H1 (cell line): ENCODE measurements at regions not wholly inside any gene's neighbourhood (a gene's known extent, or its start where the extent isn't known, plus 50 kb on each side); places are given as distances from the start of the nearest gene placed in this dataset.

ENCODE experiments used
- CTCF ChIA-PET: fragments of 300-600 bp; sonication (Branson Sonifier 250); formaldehyde crosslinking; loops from one replicate; lab custom pipeline; 2021; ENCODE audit not compliant: partially characterized antibody; lab: Charles Lee
- POLR2A ChIA-PET: fragments of 300-600 bp; sonication (Branson Sonifier 250); formaldehyde crosslinking; loops from one replicate; lab custom pipeline; 2021; ENCODE audit warnings: inconsistent platforms; ENCODE audit not compliant: partially characterized antibody; lab: Charles Lee
- DNase-seq, 2 experiments: peaks; one replicate each; pipeline versions ENCODE4 v3.0.0 to v3.0.0-alpha.2; 2010 to 2022; ENCODE audit warnings: low spot score in 2 of 2, low read depth in 1 of 2, mixed read lengths in 1 of 2
- FAIRE-seq: peaks from 2 replicates; lab custom pipeline; 2011; peaks lifted over from hg19 to GRCh38; lab: Jason Lieb, UNC
- H2AFZ ChIP-seq: 2 replicates; pipeline ENCODE4 v1.8.1; 2012; ENCODE audit warnings: low read length, inconsistent platforms
- H2AK5ac ChIP-seq: 2 replicates; pipeline ENCODE4 v1.6.1; 2013; ENCODE audit warnings: low read depth, low read length
- H2BK120ac ChIP-seq: replicated peaks from 2 replicates; pipeline ENCODE3; 2013; ENCODE audit warnings: low read depth, low read length, inconsistent platforms
- H2BK12ac ChIP-seq: 2 replicates; pipeline ENCODE4 v1.6.1; 2013; ENCODE audit warnings: low read depth, low read length
- H2BK15ac ChIP-seq: 2 replicates; pipeline ENCODE4 v1.6.1; 2013; ENCODE audit warnings: low read length
- H2BK20ac ChIP-seq: 2 replicates; pipeline ENCODE4 v1.6.1; 2013; ENCODE audit warnings: low read length
- H2BK5ac ChIP-seq: 2 replicates; pipeline ENCODE4 v1.6.1; 2013; ENCODE audit warnings: low read depth, low read length
- H3K14ac ChIP-seq: 2 replicates; pipeline ENCODE4 v1.6.1; 2013; ENCODE audit warnings: inconsistent platforms; ENCODE audit not compliant: insufficient read length
- H3K18ac ChIP-seq: 2 replicates; pipeline ENCODE4 v1.6.1; 2013; ENCODE audit warnings: low read length; ENCODE audit errors: extremely low read depth
- H3K23ac ChIP-seq: 2 replicates; pipeline ENCODE4 v1.6.1; 2013; ENCODE audit warnings: inconsistent platforms; ENCODE audit not compliant: insufficient read length
- H3K23me2 ChIP-seq: 2 replicates; pipeline ENCODE4 v1.6.1; 2013; ENCODE audit warnings: low read depth, low read length
- H3K27ac ChIP-seq: 2 replicates; pipeline ENCODE4 v1.6.1; 2011; ENCODE audit warnings: low read depth, low read length, inconsistent platforms
- H3K27me3 ChIP-seq, 4 experiments: replicated peaks in 1 of 4; 1 replicate in 1 of 4; 2 replicates in 3 of 4; pipeline versions ENCODE4 v1.6.1 to v1.8.1; 2011 to 2013; ENCODE audit warnings: low read length in 3 of 4, mild to moderate bottlenecking in 3 of 4, inconsistent platforms in 2 of 4, mixed read lengths in 2 of 4, moderate library complexity in 1 of 4; ENCODE audit not compliant: control insufficient read depth in 3 of 4, insufficient read depth in 3 of 4; ENCODE audit errors: extremely low read depth in 1 of 4
- H3K36me3 ChIP-seq, 4 experiments: 2 replicates each; pipeline versions ENCODE4 v1.6.1 to v1.8.1; 2011 to 2013; ENCODE audit warnings: mild to moderate bottlenecking in 4 of 4, low read length in 3 of 4, moderate library complexity in 2 of 4, control low read depth in 1 of 4, inconsistent platforms in 1 of 4; ENCODE audit not compliant: insufficient read depth in 4 of 4, control insufficient read depth in 2 of 4
- H3K4ac ChIP-seq: replicated peaks from 2 replicates; pipeline ENCODE3; 2013; ENCODE audit warnings: low read length, low read depth, mixed read lengths, inconsistent platforms; ENCODE audit not compliant: insufficient read length
- H3K4me1 ChIP-seq, 4 experiments: replicated peaks in 1 of 4; 1 replicate in 1 of 4; 2 replicates in 3 of 4; pipeline versions ENCODE4 v1.6.1 to v1.8.1; 2011 to 2013; ENCODE audit warnings: low read length in 3 of 4, inconsistent platforms in 2 of 4, mixed read lengths in 1 of 4; ENCODE audit not compliant: insufficient read depth in 4 of 4, control insufficient read depth in 3 of 4
- H3K4me2 ChIP-seq, 2 experiments: 2 replicates each; pipeline versions ENCODE4 v1.6.1 to v1.8.1; 2011 to 2013; ENCODE audit warnings: low read depth in 2 of 2, low read length in 2 of 2, control low read depth in 1 of 2, inconsistent platforms in 1 of 2, mild to moderate bottlenecking in 1 of 2; ENCODE audit not compliant: insufficient read depth in 1 of 2
- H3K4me3 ChIP-seq, 4 experiments: fragments of 200-600, 300-600 bp in 1 of 4; sonication (generic), shearing (Covaris generic), sonication (Bioruptor Twin) in 1 of 4; 2 replicates each; pipeline versions ENCODE4 v1.5.1 to v1.8.1; 2011 to 2016; ENCODE audit warnings: low read length in 4 of 4, low read depth in 3 of 4, control low read depth in 2 of 4, inconsistent platforms in 2 of 4, mild to moderate bottlenecking in 2 of 4, mixed read lengths in 1 of 4, moderate library complexity in 1 of 4; ENCODE audit not compliant: insufficient read depth in 2 of 4; ENCODE audit errors: extremely low read depth in 1 of 4
- H3K56ac ChIP-seq: replicated peaks from 2 replicates; pipeline ENCODE3; 2013; ENCODE audit warnings: low read depth, mild to moderate bottlenecking, mixed read lengths, low read length, inconsistent platforms; ENCODE audit not compliant: insufficient read length
- H3K79me1 ChIP-seq: 2 replicates; pipeline ENCODE4 v1.6.1; 2013; ENCODE audit warnings: low read depth, low read length, control low read depth
- H3K79me2 ChIP-seq, 2 experiments: 2 replicates each; pipeline versions ENCODE4 v1.6.1 to v1.8.1; 2012 to 2013; ENCODE audit warnings: low read length in 2 of 2, mild to moderate bottlenecking in 2 of 2, inconsistent platforms in 1 of 2; ENCODE audit not compliant: insufficient read depth in 2 of 2, control insufficient read depth in 1 of 2
- H3K9ac ChIP-seq, 4 experiments: replicated peaks in 1 of 4; 1 replicate in 1 of 4; 2 replicates in 3 of 4; pipeline versions ENCODE4 v1.6.1 to v1.8.1; 2011 to 2013; ENCODE audit warnings: low read depth in 3 of 4, low read length in 3 of 4, control low read depth in 2 of 4, mild to moderate bottlenecking in 2 of 4, moderate library complexity in 2 of 4, inconsistent platforms in 1 of 4; ENCODE audit errors: extremely low read depth in 1 of 4
- H3K9me3 ChIP-seq, 2 experiments: 2 replicates each; pipeline versions ENCODE4 v1.6.1 to v1.8.1; 2012 to 2013; ENCODE audit warnings: mild to moderate bottlenecking in 2 of 2, moderate library complexity in 2 of 2, control low read depth in 1 of 2, inconsistent platforms in 1 of 2, low read depth in 1 of 2, low read length in 1 of 2, mixed read lengths in 1 of 2; ENCODE audit not compliant: insufficient read depth in 2 of 2
- H4K20me1 ChIP-seq, 2 experiments: replicated peaks in 1 of 2; 2 replicates each; pipeline versions ENCODE3 to v1.8.1; 2011 to 2013; ENCODE audit warnings: inconsistent platforms in 2 of 2, low read length in 2 of 2, mild to moderate bottlenecking in 1 of 2; ENCODE audit not compliant: insufficient read depth in 2 of 2, control insufficient read depth in 1 of 2
- H4K5ac ChIP-seq: 2 replicates; pipeline ENCODE4 v1.6.1; 2013; ENCODE audit warnings: low read length, low read depth, mixed read lengths, inconsistent platforms; ENCODE audit not compliant: insufficient read length
- H4K8ac ChIP-seq: 2 replicates; pipeline ENCODE4 v1.8.0; 2013; ENCODE audit warnings: mild to moderate bottlenecking, moderate library complexity, low read length, inconsistent platforms; ENCODE audit not compliant: insufficient read depth; ENCODE audit errors: extremely low read depth
- H4K91ac ChIP-seq: replicated peaks from 2 replicates; pipeline ENCODE3; 2013; ENCODE audit warnings: low read length, mixed read lengths, inconsistent platforms; ENCODE audit not compliant: insufficient read length
- ASH2L ChIP-seq: fragments of 200-600, 300-600 bp; sonication (generic); IDR thresholded peaks from one replicate; pipeline ENCODE4 v1.7.1; 2017; ENCODE audit warnings: low read length
- JUN ChIP-seq: IDR thresholded peaks from 2 replicates; pipeline ENCODE4 v1.6.1; 2011; ENCODE audit warnings: low read depth, mild to moderate bottlenecking, improper control_type of control experiment, low read length
- MAX ChIP-seq: IDR thresholded peaks from 2 replicates; pipeline ENCODE4 v1.6.1; 2012; ENCODE audit warnings: inconsistent platforms
- POLR2A ChIP-seq, 2 experiments: IDR thresholded peaks; 1 replicate in 1 of 2; 2 replicates in 1 of 2; pipeline ENCODE4 v1.6.1; 2011; ENCODE audit warnings: low read depth in 2 of 2, low read length in 2 of 2, mild to moderate bottlenecking in 2 of 2; ENCODE audit errors: control extremely low read depth in 1 of 2
- SIX5 ChIP-seq: IDR thresholded peaks from 2 replicates; pipeline ENCODE4 v1.6.1; 2011; ENCODE audit warnings: mild to moderate bottlenecking, low read depth, low read length
- SP1 ChIP-seq: IDR thresholded peaks from 2 replicates; pipeline ENCODE4 v1.6.1; 2011; ENCODE audit warnings: low read depth, low read length
- TAF1 ChIP-seq: IDR thresholded peaks from 2 replicates; pipeline ENCODE4 v1.6.1; 2011; ENCODE audit warnings: mild to moderate bottlenecking, low read depth, low read length
- WGBS, 2 experiments: shearing (Covaris generic) in 1 of 2; methylation state at CpG; one replicate each; pipeline versions ENCODE4 v1.1.6 to v1.1.7; 2013 to 2015; ENCODE audit warnings: low lambda C conversion rate in 2 of 2, mixed read lengths in 2 of 2, inconsistent platforms in 1 of 2, low coverage in 1 of 2, missing lambda C conversion rate in 1 of 2; ENCODE audit not compliant: insufficient replicate concordance in 2 of 2, insufficient coverage in 1 of 2, insufficient read length in 1 of 2; ENCODE audit errors: extremely low coverage in 1 of 2, missing lambda C conversion rate in 1 of 2; 5-methylcytosine and 5-hydroxymethylcytosine counted together
- TF ChIP-seq, protein P1 (sequence below): IDR thresholded peaks from 2 replicates; pipeline ENCODE4 v1.6.1; 2011; ENCODE audit warnings: low read length, improper control_type of control experiment

- no peaks in the 10 kb centered on the region for H4K20me1 ChIP-seq
- H3K23ac ChIP-seq: no peak overlapping the region
- H3K4me1 ChIP-seq: no peaks in the 10 kb centered on the region
- no peak overlapping the region for H4K91ac ChIP-seq
- H2BK15ac ChIP-seq: no peak overlapping the region
- H3K4me2 ChIP-seq: no peak overlapping the region
- no peaks in the 10 kb centered on the region for H3K36me3 ChIP-seq
- H3K27ac ChIP-seq: no peak overlapping the region
- H2AK5ac ChIP-seq: no peak overlapping the region
- H3K4ac ChIP-seq: no peak overlapping the region
- H2BK5ac ChIP-seq: no peak overlapping the region
- H3K79me2 ChIP-seq: no peaks in the 10 kb centered on the region
- no peak overlapping the region for H3K18ac ChIP-seq
- H3K9me3 ChIP-seq: no peaks in the 10 kb centered on the region; a peak in 1 of 4 replicates
- TF ChIP-seq SIX5 (no peak), POLR2A (IDR thresholded peaks at IDR 0.05; ENCODE audit: control extremely low read depth in 1 of 2, low read depth in 2 of 2, low read length in 2 of 2) (no peak), JUN (no peak), MAX (no peak), TAF1 (no peak), SP1 (no peak), ASH2L (no peak)
- TF ChIP-seq, protein P1, sequence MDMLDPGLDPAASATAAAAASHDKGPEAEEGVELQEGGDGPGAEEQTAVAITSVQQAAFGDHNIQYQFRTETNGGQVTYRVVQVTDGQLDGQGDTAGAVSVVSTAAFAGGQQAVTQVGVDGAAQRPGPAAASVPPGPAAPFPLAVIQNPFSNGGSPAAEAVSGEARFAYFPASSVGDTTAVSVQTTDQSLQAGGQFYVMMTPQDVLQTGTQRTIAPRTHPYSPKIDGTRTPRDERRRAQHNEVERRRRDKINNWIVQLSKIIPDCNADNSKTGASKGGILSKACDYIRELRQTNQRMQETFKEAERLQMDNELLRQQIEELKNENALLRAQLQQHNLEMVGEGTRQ: peak; percentile 48; the same call in 1 of the 2 replicates
- no peak overlapping the region for H2BK120ac ChIP-seq
- H4K8ac ChIP-seq: no peak overlapping the region
- H3K79me1 ChIP-seq: no peaks in the 10 kb centered on the region
- H2BK20ac ChIP-seq: no peak overlapping the region
- no peak overlapping the region for H2BK12ac ChIP-seq
- FAIRE-seq: no peak
- no peaks in the 10 kb centered on the region; a peak in 1 of 7 replicates for H3K27me3 ChIP-seq
- CTCF ChIA-PET: interaction anchor here (1.2 kb wide), 1 partner anchor 110 kb away, joined by 3 read pairs; no protein-coding TSS in a partner anchor
- no peaks in the 10 kb centered on the region for H3K23me2 ChIP-seq
- no peak overlapping the region for H3K4me3 ChIP-seq
- WGBS, 2 experiments: 95% methylated on average over 1 of the region's 1 CpG; no CpG with 5 or more reads in 1 of the 2 experiments
- DNase-seq: peak in 1 of 2 experiments; percentile 35
- H2AFZ ChIP-seq: no peak overlapping the region
- no peak overlapping the region for H3K56ac ChIP-seq
- no peak overlapping the region for H4K5ac ChIP-seq
- no peak overlapping the region for H3K9ac ChIP-seq
- no peak overlapping the region for H3K14ac ChIP-seq
- POLR2A ChIA-PET: no interaction called here
Measured at GRCh38 chr11:71309611-71310010, 57.2 kb upstream of the SHANK2 start.
